Stimulated activated CD4-positive, alpha-beta T cell treated with anti-CD3 and anti-CD28 coated beads, Interleukin-4, amount 100 ng/mL, for 24 hours (primary cell): ENCODE measurements at regions not wholly inside any gene's neighbourhood (a gene's known extent, or its start where the extent isn't known, plus 50 kb on each side); places are given as distances from the start of the nearest gene placed in this dataset.

Experiments used
- DNase-seq: peaks from one replicate; pipeline ENCODE4 v3.0.0-alpha.2; 2020

DNA sequence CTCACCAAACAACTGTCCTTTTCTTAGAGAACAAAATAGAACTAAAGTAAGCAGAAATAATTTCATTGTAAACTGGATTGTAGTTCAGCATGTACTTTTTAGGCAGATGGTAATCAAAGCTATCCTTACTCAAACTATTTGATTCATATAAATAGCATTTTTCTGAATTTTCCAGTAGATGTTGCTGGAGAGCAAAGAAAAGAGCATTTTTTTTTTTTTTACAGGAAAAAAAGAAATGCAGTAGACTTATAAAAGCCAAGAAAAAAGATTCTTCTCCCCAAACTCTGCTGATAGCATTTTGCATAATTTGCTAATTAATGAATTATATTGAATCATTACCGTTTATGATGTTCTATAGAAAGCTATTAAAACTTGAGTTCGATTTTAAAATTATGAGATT, 715.3 kb upstream of the WWC1 start:
- no peak for DNase-seq

GRCh38 chr5:167576897-167577296, 714.5 kb upstream of the WWC1 start:
- no peak for DNase-seq

DNA sequence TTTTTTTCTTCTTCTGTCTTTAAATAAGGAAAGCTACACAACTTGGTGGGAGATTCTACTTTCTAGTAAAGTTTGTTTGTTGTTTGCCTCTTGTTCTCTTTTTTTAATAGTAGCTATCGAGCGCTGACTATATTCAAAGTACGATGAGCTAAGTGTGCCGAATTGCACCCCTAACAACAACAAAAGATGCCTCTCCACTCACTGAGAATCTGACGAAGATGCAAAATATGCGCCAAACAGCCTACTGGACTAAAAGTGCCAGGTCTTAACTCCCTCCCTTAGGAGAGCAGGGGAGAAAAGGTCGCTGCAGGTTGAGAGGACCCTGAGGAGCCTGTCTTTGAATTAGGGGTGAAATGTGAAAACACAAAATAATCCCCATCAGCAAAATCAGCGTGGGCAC, 713.8 kb upstream of the WWC1 start:
- no peak for DNase-seq

GRCh38 chr5:167578977-167579692, 712.3 kb upstream of the WWC1 start:
- DNase-seq, result no peak

DNA sequence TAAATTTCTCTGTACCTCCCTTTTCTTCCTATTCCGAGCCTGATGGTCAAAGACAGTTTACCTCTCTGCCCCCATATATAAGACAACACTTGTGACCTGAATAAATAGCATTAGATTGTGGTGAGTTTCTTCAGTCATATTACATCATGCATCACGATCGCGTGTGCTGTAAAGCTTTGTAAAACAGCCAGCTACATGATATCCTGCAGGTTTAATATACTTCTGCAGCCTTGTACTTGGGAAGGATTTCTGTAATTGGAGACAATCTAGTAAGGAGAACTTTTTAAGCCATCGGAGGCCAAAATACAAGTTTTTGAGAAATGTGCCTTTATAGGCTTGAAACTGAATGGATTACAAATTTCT, 711.8 kb upstream of the WWC1 start:
- DNase-seq, result no peak

- no peak for DNase-seq
These were observed 710.8 kb upstream of the WWC1 start for GRCh38 chr5:167580608-167581007.

GRCh38 chr5:167582283-167582682, 709.2 kb upstream of the WWC1 start:
- no peak for DNase-seq

- no peak for DNase-seq
These were observed 708.6 kb upstream of the WWC1 start for GRCh38 chr5:167582886-167583285.

DNA sequence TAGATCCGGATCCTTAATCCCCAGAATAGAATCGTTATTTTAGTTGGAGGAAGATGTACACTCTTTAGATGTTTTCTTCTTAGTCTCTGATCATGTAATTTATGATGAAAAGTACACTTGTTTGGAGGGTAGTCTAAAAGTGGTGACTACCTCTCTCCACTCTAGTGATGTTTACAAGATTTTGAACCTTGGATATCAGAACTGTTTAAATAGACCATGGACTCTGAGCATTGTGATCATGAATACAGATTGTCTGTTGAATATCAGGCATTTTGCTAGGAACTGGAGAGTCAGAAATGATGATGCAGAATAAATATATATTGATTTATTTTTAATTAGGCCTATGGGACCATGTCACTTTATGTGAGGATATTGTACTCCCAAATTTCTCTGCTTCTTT, 706.3 kb upstream of the WWC1 start:
- no peak for DNase-seq

DNA sequence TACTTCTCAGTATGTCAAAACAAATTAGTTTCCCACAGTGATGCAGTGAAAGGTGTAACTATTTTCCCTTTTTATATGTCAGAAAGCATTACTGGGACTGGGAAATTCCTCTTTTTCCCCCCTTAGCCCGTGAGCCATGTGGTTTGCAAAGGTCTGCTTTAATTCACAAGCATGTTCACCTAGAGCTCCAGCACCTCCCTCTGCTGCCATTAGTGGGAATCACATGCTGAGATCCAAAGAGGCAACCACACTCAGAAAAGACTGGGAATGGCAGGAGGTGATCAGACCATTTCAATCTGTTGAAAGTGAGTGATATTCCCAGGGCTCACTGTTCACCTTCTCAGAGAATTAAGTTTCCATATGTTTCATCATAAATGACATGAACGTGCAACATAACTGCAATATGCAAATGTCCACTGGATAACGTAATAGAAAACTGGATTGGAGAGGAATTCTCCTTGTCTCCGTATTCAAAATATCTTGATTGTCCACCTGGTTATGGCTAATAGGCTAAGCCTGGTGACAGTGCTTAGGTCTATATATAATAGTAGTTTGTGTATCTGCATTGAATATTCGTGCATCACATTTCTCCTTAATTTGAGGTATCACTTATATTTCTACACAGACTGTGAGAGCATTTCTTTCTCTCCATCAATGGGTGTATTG, 703.5 kb upstream of the WWC1 start:
- DNase-seq, result no peak

- no peak for DNase-seq
These were observed 699.3 kb upstream of the WWC1 start for GRCh38 chr5:167592114-167592513.

- no peak for DNase-seq
These were observed 698.0 kb upstream of the WWC1 start for GRCh38 chr5:167593329-167594060.

GRCh38 chr5:167594061-167594435, 697.4 kb upstream of the WWC1 start:
- no peak for DNase-seq

- DNase-seq, result no peak
These were observed 696.7 kb upstream of the WWC1 start for GRCh38 chr5:167594750-167595149.

DNA sequence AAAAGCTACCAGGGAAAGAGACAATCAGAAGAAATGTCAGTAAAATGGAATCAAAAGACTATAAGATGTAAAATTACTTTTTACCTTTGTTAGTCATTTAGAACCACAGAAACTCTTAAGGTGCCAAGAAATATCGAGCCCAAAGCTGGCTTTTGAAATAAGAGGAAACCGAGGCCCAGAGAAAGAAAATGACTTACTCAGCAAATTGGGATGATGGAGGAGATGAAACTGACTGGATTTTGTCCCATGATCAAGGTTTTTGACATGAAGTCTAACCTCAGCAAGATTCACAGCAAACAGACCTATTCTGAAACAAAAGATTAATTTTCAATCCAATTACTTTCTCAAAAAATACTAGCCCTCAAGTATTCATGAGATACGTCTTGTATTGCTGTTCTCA, 696.2 kb upstream of the WWC1 start:
- no peak for DNase-seq

DNA sequence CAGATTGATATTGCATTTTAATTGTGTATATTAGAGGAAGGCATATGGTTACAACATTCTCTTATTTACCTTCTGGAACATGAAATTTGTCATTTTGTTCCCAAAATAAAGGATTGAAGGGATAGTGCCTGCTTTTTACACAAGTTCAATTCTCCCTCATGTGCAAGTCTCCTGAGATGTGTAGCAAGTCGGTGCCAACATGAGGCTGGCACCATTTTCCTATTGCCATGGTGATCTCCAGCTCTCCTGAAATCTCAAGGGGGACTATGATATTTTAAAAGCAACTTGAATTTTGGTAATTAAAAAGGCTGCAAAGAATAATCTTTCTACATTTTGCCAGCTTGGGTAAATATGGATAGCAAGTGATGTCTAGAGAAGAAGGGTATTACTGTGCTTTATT, 693.3 kb upstream of the WWC1 start:
- no peak for DNase-seq

GRCh38 chr5:167602067-167602466, 689.4 kb upstream of the WWC1 start:
- no peak for DNase-seq

DNA sequence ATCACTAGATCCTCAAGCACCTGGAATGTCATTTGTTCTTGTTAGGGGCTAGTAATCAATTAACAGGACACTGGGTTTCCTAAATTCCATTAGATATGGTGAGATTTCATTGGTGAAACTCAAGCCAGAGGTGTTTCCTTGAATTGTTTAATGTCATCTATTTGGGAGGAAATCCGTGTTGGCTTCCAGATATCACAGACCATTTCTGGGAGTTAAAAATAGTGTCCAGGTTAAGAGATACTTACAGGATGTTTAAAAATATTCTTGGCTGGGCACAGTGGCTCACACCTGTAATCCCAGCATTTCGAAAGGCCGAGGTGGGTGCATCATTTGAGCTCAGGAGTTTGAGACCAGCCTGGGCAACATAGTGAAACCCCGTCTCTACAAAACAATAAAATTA, 688.3 kb upstream of the WWC1 start:
- no peak for DNase-seq

- DNase-seq, result no peak
These were observed 682.8 kb upstream of the WWC1 start for GRCh38 chr5:167608390-167609272.

DNA sequence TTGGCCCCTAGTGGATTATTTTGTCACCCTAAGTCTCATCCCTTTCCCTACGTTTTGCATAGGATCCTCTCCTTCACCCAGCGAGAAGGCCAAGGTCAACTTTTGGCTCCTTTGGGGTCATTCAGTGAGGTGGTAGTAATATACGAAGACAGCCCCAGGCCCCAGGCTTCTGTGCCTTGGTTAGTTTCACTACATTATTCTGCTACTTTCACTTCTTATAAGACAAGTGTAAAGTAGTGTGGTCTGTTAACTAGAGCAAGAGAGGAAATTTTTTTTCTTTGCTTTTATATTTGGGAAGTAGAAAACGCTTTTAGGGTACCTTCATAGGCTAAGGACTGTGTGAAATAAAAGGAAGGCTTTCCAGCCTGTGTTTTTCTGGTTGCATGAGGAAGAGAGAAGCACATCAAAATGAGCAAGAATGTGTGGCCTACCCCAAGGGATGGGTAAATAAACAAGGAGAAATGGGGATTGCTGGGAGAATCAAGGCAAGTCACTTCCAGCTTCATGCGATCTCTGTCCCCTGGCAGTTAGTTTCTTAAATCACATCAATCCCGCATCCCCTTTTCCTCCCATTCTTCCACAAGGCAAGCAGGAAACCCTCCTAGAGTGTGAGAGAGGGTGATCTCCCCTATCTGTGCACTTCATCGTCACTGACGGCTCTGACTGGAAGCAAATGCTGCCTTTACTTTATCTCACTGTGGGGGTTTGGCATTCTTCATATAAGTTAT, 677.0 kb upstream of the WWC1 start:
- DNase-seq, result no peak

DNA sequence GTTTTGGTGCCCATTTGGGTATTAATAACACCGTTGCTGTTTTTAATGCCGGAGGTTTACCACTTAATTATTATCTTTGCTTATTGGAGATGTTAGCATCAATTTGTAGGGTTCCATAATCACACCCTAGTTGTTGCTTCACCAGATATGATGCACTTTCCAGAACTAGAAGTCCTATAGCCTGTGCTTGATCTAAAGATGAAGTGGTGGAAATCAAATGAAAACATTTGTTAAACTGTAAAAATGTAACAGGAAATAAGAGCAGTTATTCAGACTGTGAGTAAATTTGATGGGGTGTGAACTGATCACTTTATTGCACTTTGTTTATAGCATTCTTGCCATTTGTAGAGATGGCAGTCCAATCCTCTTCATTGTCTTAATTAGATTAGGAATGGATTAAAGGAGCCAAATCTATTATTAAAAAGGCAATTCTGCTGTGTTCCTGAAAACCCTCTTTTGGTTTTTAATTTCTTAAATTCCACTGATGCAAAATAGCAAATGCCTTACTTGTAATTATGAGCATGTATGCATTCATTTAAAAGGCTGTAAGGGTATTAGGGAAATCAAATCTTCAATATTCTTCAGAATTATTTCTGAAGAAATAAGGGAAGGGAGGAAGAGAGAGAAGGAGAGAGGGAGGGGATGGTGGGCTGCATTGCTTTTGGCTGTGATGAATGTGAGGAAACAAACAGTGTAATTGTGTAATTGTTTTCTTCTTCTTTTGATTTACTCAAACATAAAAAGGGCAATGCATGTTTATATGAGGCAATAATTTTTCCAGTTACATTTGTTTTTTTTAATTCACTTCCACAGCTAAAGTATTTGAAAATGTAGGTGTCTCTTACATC, 675.2 kb upstream of the WWC1 start:
- no peak for DNase-seq

GRCh38 chr5:167623354-167623753, 668.1 kb upstream of the WWC1 start:
- no peak for DNase-seq
